ENCODE measurements at regions not wholly inside any gene's neighbourhood (a gene's known extent, or its start where the extent isn't known, plus 50 kb on each side); places are given as distances from the start of the nearest gene placed in this dataset.

DNA sequence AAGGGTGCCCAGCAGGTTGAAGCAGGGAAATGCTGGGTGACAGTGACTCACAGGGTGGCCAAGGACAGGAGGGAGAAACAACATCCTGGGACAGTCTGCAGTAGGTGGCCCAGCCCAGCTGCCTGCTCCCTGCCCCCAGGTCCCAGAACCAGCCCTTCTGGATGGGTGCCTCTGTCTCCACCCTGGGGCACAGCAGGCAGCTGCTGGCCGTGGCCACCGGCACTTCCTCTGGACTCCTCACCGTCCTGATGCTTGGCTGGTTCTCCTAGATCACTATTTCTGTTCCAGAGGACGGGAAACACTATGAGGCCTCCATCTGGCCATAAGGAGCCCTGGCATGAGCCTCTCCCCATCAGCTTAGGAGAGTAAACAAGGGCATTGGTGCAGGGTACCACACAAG is 258.9 kb downstream of the XXYLT1 start:
- TF ChIP-seq, protein P1, sequence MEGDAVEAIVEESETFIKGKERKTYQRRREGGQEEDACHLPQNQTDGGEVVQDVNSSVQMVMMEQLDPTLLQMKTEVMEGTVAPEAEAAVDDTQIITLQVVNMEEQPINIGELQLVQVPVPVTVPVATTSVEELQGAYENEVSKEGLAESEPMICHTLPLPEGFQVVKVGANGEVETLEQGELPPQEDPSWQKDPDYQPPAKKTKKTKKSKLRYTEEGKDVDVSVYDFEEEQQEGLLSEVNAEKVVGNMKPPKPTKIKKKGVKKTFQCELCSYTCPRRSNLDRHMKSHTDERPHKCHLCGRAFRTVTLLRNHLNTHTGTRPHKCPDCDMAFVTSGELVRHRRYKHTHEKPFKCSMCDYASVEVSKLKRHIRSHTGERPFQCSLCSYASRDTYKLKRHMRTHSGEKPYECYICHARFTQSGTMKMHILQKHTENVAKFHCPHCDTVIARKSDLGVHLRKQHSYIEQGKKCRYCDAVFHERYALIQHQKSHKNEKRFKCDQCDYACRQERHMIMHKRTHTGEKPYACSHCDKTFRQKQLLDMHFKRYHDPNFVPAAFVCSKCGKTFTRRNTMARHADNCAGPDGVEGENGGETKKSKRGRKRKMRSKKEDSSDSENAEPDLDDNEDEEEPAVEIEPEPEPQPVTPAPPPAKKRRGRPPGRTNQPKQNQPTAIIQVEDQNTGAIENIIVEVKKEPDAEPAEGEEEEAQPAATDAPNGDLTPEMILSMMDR (IDR thresholded peaks at IDR 0.05 in 4 of 5, conservative IDR thresholded peaks at IDR 0.05 in 1 of 5): no peak
- TF ChIP-seq POLR2A (IDR thresholded peaks at IDR 0.05): no peak

Data from gastrocnemius medialis (tissue), 4 donors.